ENCODE measurements at regions not wholly inside any gene's neighbourhood (a gene's known extent, or its start where the extent isn't known, plus 50 kb on each side); places are given as distances from the start of the nearest gene placed in this dataset.
"Not testable (repeated sequence)": the region's sequence is repeated elsewhere in the genome, so short reads cannot be mapped to it uniquely, and the experiment has no call there.

- no peak for DNase-seq
Observed at GRCh38 chr12:114866331-114866730, 182.4 kb upstream of the TBX3 start.

- DNase-seq: peak; percentile 62
Observed at GRCh38 chr12:114864837-114865551, 181.0 kb upstream of the TBX3 start.

- DNase-seq: peak; percentile 34
Observed at GRCh38 chr12:114863911-114864310, 179.9 kb upstream of the TBX3 start.

GRCh38 chr12:114860969-114861368, 177.0 kb upstream of the TBX3 start:
- no peak for DNase-seq

- DNase-seq: no peak
Observed at GRCh38 chr12:114858388-114859146, 174.6 kb upstream of the TBX3 start.

GRCh38 chr12:114855678-114856077, 171.7 kb upstream of the TBX3 start:
- DNase-seq: no peak

- no peak for DNase-seq
Observed at GRCh38 chr12:114852976-114853529, 169.1 kb upstream of the TBX3 start.

- DNase-seq: no peak
Observed at GRCh38 chr12:114851981-114852380, 168.0 kb upstream of the TBX3 start.

- no peak for DNase-seq
Observed at GRCh38 chr12:114850661-114851275, 166.8 kb upstream of the TBX3 start.

- DNase-seq: no peak
Observed at GRCh38 chr12:114848666-114849065, 164.7 kb upstream of the TBX3 start.

GRCh38 chr12:114847441-114848035, 163.6 kb upstream of the TBX3 start:
- DNase-seq: no peak

GRCh38 chr12:114846771-114847170, 162.8 kb upstream of the TBX3 start:
- DNase-seq: no peak

- no peak for DNase-seq
Observed at GRCh38 chr12:114841557-114842251, 157.7 kb upstream of the TBX3 start.

GRCh38 chr12:114838480-114838879, 154.5 kb upstream of the TBX3 start:
- DNase-seq: no peak

- DNase-seq: no peak
Observed at GRCh38 chr12:114836609-114837008, 152.6 kb upstream of the TBX3 start.

- no peak for DNase-seq
Observed at GRCh38 chr12:114835031-114835430, 151.1 kb upstream of the TBX3 start.

- no peak for DNase-seq
Observed at GRCh38 chr12:114834621-114835020, 150.6 kb upstream of the TBX3 start.

GRCh38 chr12:114829833-114830232, 145.9 kb upstream of the TBX3 start:
- no peak for DNase-seq

- not testable (repeated sequence) for DNase-seq
Observed at GRCh38 chr12:114829244-114829643, 145.3 kb upstream of the TBX3 start.

GRCh38 chr12:114827461-114827860, 143.5 kb upstream of the TBX3 start:
- no peak for DNase-seq

GRCh38 chr12:114826244-114826643, 142.3 kb upstream of the TBX3 start:
- DNase-seq: no peak

- no peak for DNase-seq
Observed at GRCh38 chr12:114823724-114824123, 139.7 kb upstream of the TBX3 start.

- no peak for DNase-seq
Observed at GRCh38 chr12:114821570-114821969, 137.6 kb upstream of the TBX3 start.
